GM21447 (cell line): ENCODE measurements at regions not wholly inside any gene's neighbourhood (a gene's known extent, or its start where the extent isn't known, plus 50 kb on each side); places are given as distances from the start of the nearest gene placed in this dataset.
"Not testable (repeated sequence)": the region's sequence is repeated elsewhere in the genome, so short reads cannot be mapped to it uniquely, and the experiment has no call there.

Experiments used
- ATAC-seq: cut with Tn5 transposase; IDR thresholded peaks from one replicate; pipeline ENCODE4 v1.9.1; 2021; ENCODE audit not compliant: unreplicated experiment

DNA sequence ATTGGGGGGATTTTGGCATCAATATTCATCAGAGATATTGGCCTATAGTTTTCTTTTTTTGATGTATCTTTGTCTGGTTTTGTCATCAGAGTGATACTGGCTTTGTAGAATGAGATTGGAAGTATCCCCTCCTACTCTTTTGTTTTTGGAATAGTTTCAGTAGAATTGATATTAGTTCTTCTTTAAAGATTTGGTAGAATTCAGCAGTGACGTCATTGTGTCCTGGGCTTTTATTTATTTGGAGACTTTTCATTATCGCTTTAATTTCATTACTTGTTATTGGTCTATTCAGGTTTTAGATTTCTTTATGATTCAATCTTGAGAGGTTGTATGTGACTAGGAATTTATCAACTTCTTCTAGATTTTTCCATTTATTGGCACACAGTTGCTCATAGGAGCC is 825.5 kb upstream of the NXPH2 start:
- no peak for ATAC-seq

DNA sequence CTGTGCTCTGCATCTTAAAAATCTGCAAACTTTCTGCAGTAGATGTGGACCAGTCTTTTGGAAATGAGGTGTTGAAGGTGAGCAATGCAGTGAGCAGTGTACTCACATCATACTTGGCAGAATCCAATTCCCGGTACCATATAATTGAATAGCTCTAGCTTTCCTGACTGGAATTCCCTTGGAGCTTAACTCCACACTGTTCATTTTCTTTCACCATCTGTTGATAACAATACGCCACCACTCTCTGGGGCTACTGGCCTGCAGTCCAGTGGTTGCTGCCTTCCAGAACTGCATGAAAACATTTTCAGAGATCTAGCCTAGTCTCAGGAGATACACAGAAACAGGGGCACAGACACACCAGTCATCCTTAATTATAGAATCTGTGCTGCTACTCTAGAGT is 820.0 kb upstream of the NXPH2 start:
- no peak for ATAC-seq

DNA sequence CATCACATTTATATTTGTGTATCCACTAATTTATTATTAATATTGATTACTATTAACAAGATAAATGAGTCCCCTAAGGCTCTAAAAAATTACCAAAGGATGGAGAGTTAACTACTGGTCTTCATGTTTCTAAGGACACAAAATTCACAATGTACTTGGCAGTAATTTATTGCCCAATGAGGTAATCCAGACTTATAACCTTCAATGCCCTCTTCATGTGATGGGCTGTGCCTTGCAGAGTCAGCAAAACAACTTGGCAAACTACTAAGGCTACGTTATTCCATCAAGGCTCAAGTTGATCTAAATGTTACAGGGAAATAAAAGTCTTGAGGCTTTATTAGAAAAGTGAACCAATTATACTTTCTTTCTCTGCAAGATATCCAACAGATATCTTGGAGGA is 804.9 kb upstream of the NXPH2 start:
- no peak for ATAC-seq

DNA sequence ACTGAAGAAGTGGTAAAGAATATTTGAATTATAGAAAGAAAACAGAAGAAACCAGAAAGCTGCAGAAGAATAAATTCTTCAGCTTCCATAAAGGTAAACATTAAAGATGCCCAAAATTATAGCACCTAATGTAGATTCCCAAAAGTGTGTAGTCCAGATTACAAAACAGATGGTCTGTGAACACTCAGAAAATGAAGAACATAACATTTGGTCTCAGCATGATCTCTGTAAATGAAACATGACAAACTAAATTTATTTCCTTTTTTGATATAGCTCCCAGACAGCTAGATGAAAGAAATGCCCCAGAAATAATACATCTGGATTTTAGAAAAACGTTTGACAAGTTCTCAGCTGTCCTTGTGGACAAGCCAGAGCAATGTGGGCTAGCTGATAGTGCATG is 794.2 kb upstream of the NXPH2 start:
- no peak for ATAC-seq

DNA sequence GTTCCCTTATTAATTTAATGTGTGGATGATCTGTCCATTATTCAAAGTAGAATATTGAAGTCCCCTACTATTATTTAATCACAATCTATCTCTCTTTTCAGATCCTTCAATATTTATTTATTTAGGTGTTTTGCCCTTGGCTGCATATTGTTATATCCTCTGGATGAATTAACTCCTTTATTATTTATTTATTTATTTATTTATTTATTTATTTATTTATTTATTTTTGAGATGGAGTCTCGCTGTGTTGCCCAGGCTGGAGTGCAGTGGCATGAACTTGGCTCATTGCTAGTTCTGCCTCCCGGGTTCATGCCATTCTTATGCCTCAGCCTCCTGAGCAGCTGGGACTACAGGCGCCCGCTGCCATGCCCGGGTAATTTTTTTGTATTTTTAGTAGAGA is 776.6 kb upstream of the NXPH2 start:
- ATAC-seq = no peak

DNA sequence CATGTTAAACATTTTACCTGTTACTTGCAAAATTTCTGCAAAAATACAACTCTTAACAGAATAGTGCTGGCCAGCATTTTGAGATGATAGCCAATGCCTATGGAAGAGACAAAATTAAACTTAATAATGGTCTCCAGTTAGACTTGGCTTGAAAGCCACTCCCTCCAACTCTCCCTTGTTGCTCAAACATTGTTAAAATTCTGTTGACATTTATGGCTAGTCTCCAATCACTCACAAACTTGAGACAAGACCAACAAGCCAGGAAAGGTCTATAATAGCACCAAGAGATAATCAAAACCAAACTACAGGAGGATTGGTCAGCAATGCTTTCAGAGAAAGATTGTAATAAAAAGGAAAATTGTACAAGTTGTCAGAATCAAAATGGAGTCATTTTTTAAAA is 770.7 kb upstream of the NXPH2 start:
- no peak for ATAC-seq

DNA sequence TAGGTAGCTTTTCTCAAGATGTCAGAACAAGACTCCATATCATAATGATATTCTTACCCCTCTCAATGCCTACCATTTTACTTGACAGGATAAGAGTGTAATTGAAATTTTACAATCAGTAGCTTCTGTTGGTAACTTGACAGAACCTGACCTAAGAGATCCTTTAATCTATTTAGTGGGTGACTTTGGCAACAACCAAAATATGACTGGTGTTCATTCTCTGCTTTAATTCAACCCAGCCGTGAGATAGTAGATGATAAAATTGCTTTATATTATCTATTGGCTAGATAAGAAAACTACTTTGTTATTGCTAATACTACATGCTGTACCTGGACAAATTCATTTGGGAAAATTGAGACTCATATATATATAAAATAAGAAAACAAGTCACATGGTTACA is 770.2 kb upstream of the NXPH2 start:
- no peak for ATAC-seq

DNA sequence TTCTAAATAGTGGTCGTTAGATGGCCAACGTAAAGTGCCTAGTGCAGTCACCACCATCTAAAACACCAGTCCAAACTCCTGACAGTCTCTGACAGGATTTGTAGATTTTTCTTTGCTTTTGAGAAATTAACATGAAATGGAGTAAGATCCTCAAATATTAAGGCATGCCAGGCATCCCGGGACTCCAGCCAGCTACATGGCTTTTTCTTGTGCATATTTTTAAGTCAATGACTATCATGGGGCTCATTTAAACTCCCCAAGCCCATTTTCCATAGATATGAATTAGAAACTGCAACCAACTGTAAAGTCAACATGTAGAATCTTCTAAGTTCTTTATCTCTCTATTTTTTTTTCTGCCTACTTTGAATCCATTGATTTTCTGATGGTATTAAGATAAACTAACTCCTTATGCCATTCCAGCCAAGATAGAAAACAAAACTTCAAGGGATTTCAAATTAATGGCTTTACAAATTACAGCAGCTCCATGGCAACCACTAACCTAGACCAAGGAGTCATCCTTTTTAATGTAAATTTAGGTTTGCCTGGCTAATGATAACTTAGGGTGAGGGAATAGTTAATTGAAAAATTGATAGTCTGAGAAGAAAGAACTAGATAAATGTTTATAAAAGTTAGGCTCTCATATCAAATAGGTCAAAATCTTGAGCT is 764.1 kb upstream of the NXPH2 start:
- ATAC-seq = no peak

DNA sequence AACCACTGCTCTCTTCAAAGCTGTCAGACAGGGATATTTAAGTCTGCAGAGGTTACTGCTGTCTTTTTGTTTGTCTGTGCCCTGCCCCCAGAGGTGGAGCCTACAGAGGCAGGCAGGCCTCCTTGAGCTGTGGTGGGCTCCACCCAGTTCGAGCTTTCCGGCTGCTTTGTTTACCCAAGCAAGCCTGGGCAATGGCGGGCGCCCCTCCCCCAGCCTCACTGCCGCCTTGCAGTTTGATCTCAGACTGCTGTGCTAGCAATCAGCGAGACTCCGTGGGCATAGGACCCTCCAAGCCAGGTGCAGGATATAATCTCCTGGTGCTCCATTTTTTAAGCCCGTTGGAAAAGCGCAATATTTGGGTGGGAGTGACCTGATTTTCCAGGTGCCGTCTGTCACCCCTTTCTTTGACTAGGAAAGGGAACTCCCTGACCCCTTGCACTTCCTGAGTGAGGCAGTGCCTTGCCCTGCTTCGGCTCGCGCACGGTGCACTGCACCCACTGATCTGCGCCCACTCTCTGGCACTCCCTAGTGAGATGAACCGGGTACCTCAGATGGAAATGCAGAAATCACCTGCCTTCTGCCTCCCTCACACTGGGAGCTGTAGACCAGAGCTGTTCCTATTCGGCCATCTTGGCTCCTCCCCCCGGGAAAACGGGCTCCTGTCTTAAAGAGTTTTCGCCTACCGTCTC is 758.3 kb upstream of the NXPH2 start:
- ATAC-seq = not testable (repeated sequence)

DNA sequence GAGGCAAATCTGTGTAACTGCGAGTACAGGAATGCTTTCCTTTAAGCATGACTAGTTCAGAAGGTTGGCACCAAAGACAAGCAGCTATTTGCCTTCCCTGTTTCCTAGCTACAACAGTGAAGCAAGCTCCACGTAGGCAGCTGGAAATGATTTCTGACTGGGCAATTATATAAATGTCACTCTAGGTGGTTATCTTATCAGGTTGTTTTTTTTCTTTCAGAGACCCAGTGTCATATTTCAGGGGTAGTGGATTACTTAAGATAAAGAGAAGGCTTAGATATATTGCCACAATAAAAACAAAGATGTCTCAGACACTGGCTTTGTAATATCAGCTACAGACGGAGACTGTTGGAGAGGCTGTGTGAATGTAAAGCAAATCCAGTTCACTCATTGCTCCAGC is 748.9 kb upstream of the NXPH2 start:
- no peak for ATAC-seq

DNA sequence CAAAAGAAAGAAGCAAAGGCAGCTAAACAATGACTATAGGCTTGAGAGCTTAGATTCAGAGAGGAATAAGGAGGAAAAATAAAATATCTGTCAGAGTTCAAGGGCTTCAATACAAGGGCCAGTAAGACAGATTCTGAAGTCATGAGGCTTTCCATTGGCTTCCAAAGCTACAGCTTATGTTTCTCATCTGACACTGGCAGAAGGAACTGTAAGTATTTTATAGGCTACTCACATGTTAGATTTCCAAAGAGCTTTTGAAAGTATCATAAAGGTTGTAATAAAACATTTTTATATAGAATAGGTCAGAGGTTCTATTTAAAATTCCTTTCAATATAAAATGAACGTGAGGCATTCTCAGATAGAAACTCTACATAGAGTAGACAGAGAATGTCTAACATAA is 746.6 kb upstream of the NXPH2 start:
- ATAC-seq = no peak

DNA sequence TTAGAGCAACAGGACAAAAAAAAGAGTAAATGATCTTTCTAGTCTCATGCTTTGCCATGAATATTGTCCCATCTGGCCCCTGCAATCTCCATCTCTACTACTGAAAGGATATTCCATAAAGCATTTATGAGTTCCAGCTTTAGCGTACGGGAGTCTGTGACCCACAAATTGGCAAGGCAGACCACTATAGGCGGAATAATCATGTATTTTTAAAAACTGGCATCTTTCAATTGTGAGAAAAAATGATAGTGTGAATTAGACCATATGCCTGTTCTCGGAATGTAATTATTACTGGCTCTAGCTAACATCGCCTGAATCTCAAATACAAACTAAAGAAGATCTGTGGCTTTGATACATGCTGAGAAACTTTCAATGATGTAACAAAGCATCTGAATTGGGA is 738.1 kb upstream of the NXPH2 start:
- ATAC-seq = no peak

DNA sequence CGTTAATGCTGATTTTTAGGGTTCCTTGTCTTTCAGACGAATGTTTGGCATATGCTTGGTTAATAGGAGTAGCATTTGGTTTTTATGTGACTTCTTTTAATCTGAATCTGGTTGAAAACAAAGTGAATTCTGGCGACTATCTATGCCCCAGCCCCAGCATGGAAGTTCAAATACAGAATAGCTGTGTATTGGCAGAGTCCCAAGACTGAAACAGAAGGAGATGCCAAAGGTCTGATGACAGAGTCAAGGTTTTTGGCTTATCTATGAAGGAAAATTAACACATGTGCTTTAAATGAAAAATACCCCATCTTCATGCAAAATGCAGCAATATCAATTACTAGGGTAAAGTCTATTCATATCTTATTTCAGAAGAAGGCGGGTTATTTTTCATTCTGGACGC is 734.8 kb upstream of the NXPH2 start:
- ATAC-seq = no peak

DNA sequence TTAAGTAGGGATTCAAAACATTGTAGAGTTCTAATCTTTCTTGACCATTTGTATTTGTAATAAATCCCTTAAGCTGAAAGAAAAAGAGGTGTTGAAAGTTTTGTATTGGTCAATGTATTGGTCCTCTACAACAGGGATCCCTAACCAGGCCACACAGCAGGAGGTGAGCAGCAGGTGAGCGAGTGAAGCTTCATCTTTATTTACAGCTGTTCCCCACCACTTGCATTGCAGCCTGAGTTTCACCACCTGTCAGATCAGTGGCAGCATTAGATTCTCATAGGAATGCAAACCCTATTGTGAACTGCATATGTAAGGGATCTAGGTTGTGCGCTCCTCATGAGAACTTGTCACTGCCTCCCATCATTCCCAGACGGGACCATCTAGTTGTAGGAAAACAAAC is 715.7 kb upstream of the NXPH2 start:
- ATAC-seq = no peak

DNA sequence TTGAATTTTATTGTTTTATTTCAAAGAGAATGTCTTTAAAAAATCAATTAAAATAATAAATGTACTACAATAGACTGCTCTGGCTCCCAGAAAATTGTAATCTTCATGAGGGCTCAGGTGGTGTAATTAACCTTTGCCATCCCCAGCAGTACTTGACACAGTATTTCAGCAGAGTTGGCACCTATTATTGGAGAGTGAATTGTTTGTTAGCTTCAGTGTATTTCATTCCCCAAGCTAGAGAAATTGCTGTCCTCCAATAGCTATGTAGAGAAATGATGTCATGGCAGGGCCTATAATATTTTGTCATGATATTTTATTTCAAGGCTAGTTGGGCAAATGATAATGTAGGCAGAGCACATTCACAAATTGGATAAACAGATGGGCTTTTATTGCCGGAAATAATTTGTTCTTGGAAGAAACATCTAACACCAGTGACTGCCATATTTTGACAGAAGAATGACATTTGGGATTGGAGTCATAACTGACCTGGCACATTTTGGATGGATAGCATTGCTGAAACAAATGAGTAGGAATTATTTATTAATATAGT is 712.0 kb upstream of the NXPH2 start:
- no peak for ATAC-seq

DNA sequence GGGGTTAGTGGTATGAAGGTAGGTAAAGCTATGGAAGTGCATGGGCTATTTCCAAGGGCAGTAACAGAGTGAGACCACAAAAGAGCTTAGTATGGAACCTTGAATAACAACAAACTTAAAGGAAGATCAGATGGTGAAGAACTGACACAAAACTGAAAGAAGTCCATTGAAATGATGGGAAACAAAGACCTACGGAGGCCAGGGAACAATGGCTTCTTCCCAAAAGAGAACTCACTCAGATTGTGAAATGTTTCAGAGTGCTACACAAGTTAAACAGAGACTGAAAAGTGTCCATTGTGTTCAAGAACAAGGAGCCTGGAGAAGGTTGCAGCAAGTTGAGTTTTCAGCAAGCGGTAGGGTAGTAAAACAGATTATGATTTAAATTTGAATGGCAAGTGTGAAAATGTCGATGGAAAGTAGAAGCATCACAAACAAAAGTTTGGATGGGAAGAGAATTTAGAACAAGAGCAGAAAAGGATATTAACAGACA is 700.0 kb upstream of the NXPH2 start:
- ATAC-seq = no peak

DNA sequence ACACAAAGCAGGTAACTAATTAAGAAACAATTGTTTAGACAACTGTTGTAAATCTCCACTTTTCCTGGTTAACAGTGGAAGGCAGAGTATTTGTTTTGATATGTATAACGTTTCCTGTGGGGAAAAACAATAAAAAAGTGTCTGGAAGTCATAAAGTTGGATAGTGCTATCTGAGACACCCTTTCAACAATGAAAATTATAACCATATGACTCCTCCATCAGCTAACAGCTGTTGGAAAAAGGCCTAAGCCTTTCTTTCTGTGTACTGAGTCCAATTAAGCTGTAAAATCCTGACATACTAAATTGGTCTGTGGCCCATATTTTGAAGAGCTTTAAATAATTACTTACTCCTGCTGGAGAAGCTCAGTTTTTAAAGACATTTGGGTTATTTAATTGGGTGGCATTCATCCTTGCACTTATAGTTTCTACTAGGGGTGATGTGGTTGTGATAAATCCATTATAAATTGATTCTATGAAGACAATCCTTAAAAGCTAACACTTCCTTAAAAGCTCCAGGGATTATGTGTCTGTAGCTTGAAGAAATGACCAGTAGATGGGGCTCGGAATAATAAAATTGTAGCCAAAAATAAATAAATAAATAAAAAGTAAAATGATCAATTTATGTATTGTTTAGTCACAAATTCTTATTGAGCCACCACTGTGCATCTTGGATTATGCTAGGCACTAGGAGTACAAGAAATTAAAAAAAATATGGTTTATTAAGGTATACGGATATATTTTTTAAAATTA is 698.1 kb upstream of the NXPH2 start:
- no peak for ATAC-seq

DNA sequence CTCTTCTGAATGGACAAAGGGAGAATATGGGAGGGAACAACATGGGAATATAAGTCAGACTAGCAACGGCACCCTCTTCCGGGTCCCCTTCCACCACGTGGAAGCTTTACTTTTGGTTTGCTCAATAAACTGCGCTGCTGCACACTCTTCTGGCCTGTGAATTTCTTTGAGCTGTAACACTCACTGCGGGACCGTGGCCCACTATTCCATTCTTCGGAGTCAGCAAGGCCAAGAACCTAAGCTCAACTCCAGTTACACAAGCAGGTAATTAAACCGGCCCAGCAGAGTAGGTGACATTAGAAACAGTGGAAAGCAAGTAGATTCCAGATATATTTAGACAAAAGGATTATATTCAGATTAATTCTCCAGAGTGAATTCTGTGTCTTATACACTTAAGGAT is 697.4 kb upstream of the NXPH2 start:
- ATAC-seq = no peak

DNA sequence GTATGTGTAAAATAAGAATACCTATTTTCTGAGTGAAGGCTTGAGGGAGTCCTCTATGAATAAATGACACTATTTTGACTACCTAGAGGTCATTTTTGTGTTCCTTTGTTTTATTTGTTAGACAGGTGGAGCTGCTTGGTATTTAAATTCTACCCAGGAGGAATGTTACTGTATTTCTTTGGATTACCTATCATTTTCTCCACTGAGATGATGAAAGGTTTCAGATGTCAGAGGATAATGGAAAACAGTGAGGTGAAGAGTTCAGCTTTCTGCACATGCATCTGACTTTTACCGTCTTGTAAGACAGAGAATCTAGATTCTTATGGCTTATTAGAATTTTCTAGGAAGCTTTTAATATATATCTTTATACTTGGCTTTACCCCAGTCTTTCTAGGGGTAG is 689.8 kb upstream of the NXPH2 start:
- no peak for ATAC-seq

DNA sequence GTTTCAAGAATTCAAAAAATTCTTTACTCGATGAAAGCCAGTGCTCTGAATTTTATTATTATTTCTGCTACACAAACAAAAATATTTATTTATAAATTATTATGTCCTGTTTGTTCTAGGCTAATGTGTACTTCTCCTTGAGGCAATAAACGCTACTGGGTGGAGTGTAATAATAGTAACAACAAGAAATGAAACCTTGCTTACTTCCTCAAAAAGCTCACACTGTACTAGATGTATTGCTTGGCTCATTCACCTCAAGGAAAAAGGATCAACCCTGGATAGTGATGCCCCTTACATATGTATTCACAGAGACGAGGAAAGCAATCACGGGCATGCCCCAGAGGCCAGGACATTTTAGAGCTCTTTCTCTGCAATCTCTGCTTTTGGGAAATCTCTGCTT is 685.6 kb upstream of the NXPH2 start:
- no peak for ATAC-seq

DNA sequence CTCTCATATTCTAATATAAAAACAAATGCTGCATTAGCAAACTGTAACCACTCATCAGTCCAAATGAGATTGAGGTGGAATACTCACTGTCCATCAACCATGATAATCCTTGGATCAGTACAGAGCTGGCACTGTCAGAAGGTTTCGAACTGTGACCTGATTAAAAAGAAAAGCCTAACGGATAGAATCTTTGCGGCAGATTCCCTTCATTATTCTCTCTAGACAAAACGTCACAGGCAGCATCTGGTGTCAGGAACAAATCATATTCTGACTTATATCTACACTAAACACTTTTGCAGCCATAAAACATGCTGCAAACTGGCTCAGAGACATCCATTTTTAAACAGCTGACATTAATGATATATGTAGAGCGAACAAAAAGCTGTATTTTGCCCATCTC is 677.7 kb upstream of the NXPH2 start:
- no peak for ATAC-seq

DNA sequence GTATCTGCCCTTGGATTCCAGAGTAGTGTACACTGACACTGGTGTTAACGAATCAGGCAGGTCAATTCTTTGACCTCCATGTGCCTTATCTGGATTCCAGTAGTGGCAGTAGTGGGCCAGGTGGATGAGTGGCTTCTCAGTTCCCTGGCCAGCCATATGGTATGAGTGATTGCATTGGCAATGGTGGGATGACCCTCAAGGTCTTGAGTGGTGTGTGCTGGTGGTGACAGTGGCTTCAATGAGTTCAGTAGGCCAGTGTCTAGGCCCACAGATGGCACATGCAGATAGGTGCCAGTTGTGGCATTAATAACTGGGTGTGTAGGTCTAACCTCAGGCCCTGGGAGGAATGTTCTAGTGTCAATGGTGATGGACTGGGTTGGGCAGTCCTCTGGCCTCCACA is 674.1 kb upstream of the NXPH2 start:
- ATAC-seq = no peak
